Sciatic nerve (tissue), 2 donors: ENCODE measurements at regions not wholly inside any gene's neighbourhood (a gene's known extent, or its start where the extent isn't known, plus 50 kb on each side); places are given as distances from the start of the nearest gene placed in this dataset.

Source experiments
- ATAC-seq: fragments of 200-7000 bp; cut with Tn5 transposase; one replicate; pipeline ENCODE4 v1.9.1; 2020; ENCODE audit warnings: mild to moderate bottlenecking, moderate library complexity
- DNase-seq: peaks from one replicate; pipeline ENCODE4 v3.0.0-alpha.2; 2020; ENCODE audit warnings: low spot score
- intact Hi-C: fragments of 100-400 bp; cut with DNase I; formaldehyde crosslinking; loops from one replicate; pipeline ENCODE4 v1.14.2; 2022
- donor health status: DM: no; HTN: no; CAD: no.
- donor health status: DM: no; HTN: no; CAD: no.

GRCh38 chr15:93305306-93305705 lies 216.3 kb upstream of the RGMA start:
- no peak for DNase-seq
- no peak for ATAC-seq
- intact Hi-C loops = no loop called here

GRCh38 chr15:93302080-93302765 lies 213.2 kb upstream of the RGMA start:
- ATAC-seq (peak; percentile 75), DNase-seq (no peak)
- intact Hi-C loops = no loop called here

GRCh38 chr15:93300796-93301195 lies 211.8 kb upstream of the RGMA start:
- no peak for DNase-seq
- intact Hi-C loops = no loop called here
- ATAC-seq = no peak

- intact Hi-C loops = no loop called here
- DNase-seq (no peak), ATAC-seq (no peak)
These were observed 210.7 kb upstream of the RGMA start for GRCh38 chr15:93299675-93300074.

GRCh38 chr15:93298901-93299300 lies 209.9 kb upstream of the RGMA start:
- DNase-seq (no peak), ATAC-seq (peak; percentile 34)
- intact Hi-C loops = no loop called here

- ATAC-seq (peak; percentile 84), DNase-seq (no peak)
- intact Hi-C loops = no loop called here
These were observed 207.9 kb upstream of the RGMA start for GRCh38 chr15:93296759-93297500.

- intact Hi-C loops = no loop called here
- DNase-seq (no peak), ATAC-seq (no peak)
These were observed 205.9 kb upstream of the RGMA start for GRCh38 chr15:93294896-93295295.

GRCh38 chr15:93294066-93294465 lies 205.1 kb upstream of the RGMA start:
- intact Hi-C loops = no loop called here
- ATAC-seq (no peak), DNase-seq (no peak)

- no peak for DNase-seq
- intact Hi-C loops = no loop called here
These were observed 202.4 kb upstream of the RGMA start for GRCh38 chr15:93291380-93291779.

GRCh38 chr15:93290618-93290946 lies 201.6 kb upstream of the RGMA start:
- DNase-seq (no peak), ATAC-seq (no peak)
- intact Hi-C loops = no loop called here

More at GRCh38 chr15:93291380-93291779, 202.4 kb upstream of the RGMA start:
- no peak for ATAC-seq

GRCh38 chr15:93289941-93290617 lies 201.1 kb upstream of the RGMA start:
- intact Hi-C loops = no loop called here
- DNase-seq = no peak
- no peak for ATAC-seq

- no peak for DNase-seq
- intact Hi-C loops = no loop called here
- ATAC-seq = peak; percentile 32
These were observed 199.8 kb upstream of the RGMA start for GRCh38 chr15:93288728-93289294.

GRCh38 chr15:93286446-93286845 lies 197.4 kb upstream of the RGMA start:
- no peak for DNase-seq
- ATAC-seq = no peak
- intact Hi-C loops = no loop called here

- DNase-seq = no peak
These were observed 194.8 kb upstream of the RGMA start for GRCh38 chr15:93283854-93284253.

GRCh38 chr15:93282808-93283207 lies 193.8 kb upstream of the RGMA start:
- ATAC-seq (no peak), DNase-seq (no peak)
- intact Hi-C loops = no loop called here

More at GRCh38 chr15:93283854-93284253, 194.8 kb upstream of the RGMA start:
- intact Hi-C loops = no loop called here
- no peak for ATAC-seq

GRCh38 chr15:93278783-93279182 lies 189.8 kb upstream of the RGMA start:
- no peak for ATAC-seq
- no peak for DNase-seq
- intact Hi-C loops = no loop called here

- intact Hi-C loops = no loop called here
- DNase-seq (no peak), ATAC-seq (no peak)
These were observed 189.0 kb upstream of the RGMA start for GRCh38 chr15:93278006-93278405.

- ATAC-seq (no peak), DNase-seq (no peak)
- intact Hi-C loops = no loop called here
These were observed 185.2 kb upstream of the RGMA start for GRCh38 chr15:93274257-93274656.

- DNase-seq = no peak
- no peak for ATAC-seq
- intact Hi-C loops = no loop called here
These were observed 182.9 kb upstream of the RGMA start for GRCh38 chr15:93271871-93272270.

- DNase-seq (no peak), ATAC-seq (no peak)
- intact Hi-C loops = no loop called here
These were observed 182.0 kb upstream of the RGMA start for GRCh38 chr15:93270937-93271467.
